NCI-H1417 (cell line): ENCODE measurements at regions not wholly inside any gene's neighbourhood (a gene's known extent, or its start where the extent isn't known, plus 50 kb on each side); places are given as distances from the start of the nearest gene placed in this dataset.
A peak's percentile ranks its signal among the peaks of the same experiment; 100 is the strongest.

ENCODE experiments used
- DNase-seq, 3 experiments: peaks; one replicate each; lab custom pipeline; 2025; lab: John Stamatoyannopoulos, UW

DNA sequence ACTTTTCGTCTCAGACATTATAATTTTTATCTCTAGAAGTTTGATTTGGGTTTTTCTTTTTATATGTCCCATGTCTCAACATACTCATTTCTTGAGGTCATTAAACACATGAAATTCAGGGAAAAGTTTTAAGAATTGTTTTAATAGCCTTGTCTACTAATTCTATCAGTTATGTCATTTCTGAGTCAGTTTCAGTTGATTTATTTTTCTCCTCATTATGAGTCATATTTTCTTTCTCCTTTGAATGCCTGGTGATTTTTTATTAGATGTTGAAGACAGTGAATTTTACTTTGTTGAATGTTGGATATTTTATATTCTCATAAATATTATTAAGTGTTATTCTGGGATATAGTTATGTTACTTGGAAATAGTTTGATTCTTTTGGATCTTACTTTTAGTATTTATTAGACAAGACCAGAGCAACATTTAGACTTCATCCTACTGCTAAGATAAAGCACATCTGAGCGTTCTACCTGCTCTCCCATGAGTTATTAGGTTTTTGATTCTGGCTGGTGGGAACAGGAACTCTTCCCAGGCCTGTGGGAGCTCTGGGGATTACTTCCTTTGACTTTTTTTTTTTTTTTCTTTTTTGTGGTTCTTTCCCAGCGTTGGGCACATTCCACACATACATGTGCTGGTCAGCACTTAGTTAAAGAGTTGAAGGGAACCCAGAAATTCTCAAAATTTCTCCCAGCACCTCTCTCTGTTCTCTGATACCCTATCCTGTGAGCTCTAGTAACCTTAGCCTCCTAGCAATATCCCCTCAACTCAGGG lies 1157.7 kb downstream of the BCL11B start:
- DNase-seq = no peak

- DNase-seq = no peak
These were observed 1157.1 kb downstream of the BCL11B start for GRCh38 chr14:98114946-98115345.

- DNase-seq = no peak
These were observed 1153.2 kb downstream of the BCL11B start for GRCh38 chr14:98118749-98119148.

DNA sequence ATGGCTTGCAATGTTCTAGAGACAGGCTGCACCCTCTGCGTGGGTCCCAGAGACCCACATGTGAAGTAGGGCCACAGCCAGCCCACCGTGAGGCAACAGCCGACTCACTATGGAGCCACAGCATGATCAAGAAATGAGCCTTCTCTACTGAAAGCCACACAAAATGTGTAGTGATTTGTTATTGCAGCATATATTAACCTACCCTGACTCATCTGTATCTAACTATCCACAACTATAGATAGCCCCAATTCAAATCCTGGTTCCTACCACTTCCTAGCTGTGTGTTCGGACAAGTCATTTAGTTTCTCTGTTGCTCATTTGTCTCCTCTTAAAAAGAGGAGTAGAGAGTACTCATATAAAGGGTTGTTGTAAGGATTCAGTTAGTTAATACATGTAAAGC lies 1152.3 kb downstream of the BCL11B start:
- no peak for DNase-seq

- DNase-seq = peak in 1 of 3 experiments; percentile 33
These were observed 1151.0 kb downstream of the BCL11B start for GRCh38 chr14:98120831-98121464.

DNA sequence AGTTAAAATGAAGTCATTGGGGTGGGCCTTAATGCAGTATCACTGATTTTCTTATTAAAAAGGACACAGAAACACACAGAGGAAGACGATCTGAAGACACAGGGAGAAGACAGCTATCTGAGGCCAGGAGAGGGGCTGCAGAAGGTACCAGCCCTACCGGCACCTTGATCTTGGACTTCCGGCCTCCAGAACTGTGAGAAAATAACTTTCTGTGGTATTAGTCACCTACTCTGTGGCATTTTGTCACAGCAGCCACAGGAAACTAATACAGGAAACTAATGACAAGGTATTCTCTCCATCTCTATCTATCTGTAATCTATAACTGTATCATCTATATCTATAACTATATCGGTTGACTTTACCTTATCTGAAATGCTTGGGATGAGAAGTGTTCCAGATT lies 1149.5 kb downstream of the BCL11B start:
- DNase-seq = no peak

- DNase-seq = no peak
These were observed 1141.3 kb downstream of the BCL11B start for GRCh38 chr14:98130691-98131090.

DNA sequence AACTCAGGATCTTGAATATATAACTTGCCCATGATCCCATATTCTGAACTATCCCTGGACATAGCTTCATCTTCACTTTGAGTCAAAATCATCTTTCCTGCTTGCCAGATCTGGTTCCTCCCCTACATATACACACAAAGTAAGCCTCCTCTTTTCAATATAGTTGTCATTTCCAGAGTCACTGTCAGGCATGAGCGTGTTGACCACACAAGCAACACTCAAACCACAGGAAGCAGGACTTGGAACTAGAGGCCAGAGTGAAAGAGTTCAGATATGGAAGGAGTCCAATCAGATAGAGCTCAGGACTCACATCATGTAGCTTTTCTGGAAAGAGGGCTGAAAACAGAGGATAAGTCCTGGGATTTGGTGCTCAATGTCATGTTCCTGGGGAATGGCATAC lies 1140.6 kb downstream of the BCL11B start:
- DNase-seq = peak in 1 of 3 experiments; percentile 26

GRCh38 chr14:98133806-98134205 lies 1138.2 kb downstream of the BCL11B start:
- DNase-seq = no peak

- peak in 1 of 3 experiments; percentile 70 for DNase-seq
These were observed 1135.8 kb downstream of the BCL11B start for GRCh38 chr14:98136012-98136789.

DNA sequence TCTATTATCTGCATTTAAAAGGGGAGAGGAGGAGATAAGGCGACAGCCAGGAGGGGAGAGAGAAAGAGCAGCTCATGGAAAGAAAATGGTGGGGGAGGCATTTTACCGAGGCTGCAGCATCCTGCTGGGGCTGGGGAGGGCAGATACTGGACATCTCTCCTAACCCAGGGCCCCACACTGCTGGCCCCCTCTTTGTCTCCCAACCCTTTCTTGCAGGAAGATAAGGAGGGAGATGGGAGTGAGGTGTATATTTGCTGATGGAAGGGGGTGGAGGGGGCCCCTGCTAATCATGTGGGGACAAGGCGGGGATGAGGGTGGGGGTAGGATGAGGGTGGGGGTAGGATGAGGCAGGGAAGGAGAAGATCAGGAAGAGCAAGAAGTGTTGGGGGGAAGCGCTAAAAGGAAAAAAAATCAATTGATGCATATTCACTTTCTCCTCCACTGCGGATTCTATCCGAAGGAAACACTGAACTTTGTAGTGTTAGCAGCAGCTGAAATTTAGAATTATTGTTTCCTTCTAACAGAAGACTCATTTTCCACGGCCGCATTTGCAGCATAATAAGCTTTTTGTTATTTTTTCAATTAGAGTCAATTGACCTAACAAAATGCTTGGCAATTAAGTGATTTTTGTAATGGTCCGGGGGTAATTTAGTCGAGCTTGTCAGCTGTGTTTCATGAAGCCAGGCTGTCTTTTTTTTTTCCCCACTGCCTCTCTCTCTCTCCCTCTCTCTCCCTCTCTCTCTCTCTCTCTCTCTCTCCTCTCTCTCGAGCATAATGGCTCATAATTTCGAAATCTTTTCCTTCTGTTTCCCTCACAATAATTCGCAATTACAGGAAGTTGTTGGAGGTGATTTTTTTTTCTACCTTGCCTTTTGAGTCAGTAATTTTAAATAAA lies 1134.6 kb downstream of the BCL11B start:
- peak in 2 of 3 experiments; percentile 81 to 95 for DNase-seq

- peak; percentile 26 to 68 (median 66) for DNase-seq
These were observed 1133.3 kb downstream of the BCL11B start for GRCh38 chr14:98138666-98139065.

- no peak for DNase-seq
These were observed 1131.0 kb downstream of the BCL11B start for GRCh38 chr14:98140862-98141530.

DNA sequence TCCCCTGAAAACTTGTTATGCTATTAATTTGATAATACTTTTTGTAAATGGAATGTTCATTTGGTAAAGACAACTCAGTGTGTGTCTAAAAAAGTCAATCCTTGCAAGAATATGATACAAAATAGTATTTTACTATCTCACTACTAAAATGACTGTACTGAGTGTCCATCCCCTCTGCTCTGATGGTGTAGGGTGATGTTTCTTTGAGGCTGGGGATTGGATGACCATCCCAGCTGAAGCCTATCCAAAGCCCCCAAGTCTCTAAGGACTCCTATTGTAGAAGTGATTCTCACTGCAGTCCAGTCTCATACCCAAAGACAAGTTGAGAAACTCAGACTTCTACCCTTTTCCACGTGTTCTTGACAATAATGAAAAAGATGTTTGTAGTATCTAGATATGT lies 1128.4 kb downstream of the BCL11B start:
- no peak for DNase-seq

GRCh38 chr14:98144964-98145363 lies 1127.0 kb downstream of the BCL11B start:
- DNase-seq = no peak

- DNase-seq = no peak
These were observed 1125.6 kb downstream of the BCL11B start for GRCh38 chr14:98146416-98146815.

DNA sequence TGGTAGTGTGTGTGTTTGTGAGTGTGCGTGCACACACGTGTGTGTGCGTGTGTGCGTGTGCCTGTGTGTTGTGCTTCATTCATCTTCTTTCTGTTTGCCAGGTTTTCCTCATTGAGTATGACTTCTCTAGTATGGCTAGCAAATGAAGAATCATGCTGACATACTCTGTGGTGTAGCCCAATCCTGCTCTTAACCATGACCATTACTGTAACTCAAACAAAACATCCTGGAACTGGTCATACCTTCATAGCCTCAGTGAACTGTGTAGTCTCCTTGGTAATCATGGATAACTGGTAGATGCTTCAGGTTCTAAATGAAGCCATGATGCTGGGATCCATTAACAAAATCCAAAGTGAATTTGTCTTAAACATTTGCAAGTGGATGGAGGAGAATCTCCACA lies 1117.7 kb downstream of the BCL11B start:
- no peak for DNase-seq

GRCh38 chr14:98156411-98156810 lies 1115.6 kb downstream of the BCL11B start:
- peak in 1 of 3 experiments; percentile 25 for DNase-seq

DNA sequence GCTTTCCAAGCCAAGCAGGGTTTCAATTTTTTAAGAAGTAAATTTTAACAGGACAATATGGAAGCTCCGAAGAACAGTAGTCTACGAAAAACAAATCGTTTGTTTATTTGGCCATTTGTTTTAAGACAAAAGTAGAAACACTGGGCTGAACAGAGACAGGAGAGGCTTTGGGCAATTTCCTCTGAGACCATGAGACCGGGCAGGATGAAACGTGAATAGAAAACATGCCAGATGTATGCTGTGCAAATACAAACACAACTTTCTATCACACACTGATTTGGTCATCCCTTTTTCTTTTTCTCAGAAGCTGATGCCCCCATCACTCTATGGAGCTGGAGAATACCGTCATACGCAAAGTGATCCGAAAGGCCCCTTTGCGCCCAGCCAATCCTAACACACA lies 1111.1 kb downstream of the BCL11B start:
- DNase-seq = no peak

- DNase-seq = no peak
These were observed 1110.6 kb downstream of the BCL11B start for GRCh38 chr14:98161356-98161755.
